Glomerular endothelial cell (primary cell): ENCODE measurements at regions not wholly inside any gene's neighbourhood (a gene's known extent, or its start where the extent isn't known, plus 50 kb on each side); places are given as distances from the start of the nearest gene placed in this dataset.
"Not testable (repeated sequence)": the region's sequence is repeated elsewhere in the genome, so short reads cannot be mapped to it uniquely, and the experiment has no call there.

Source experiments
- DNase-seq: peaks from one replicate; pipeline ENCODE4 v3.0.0-alpha.2; 2011; ENCODE audit warnings: low read depth, low spot score; ENCODE audit errors: extremely low read depth

GRCh38 chr7:46089281-46089680 lies 168.2 kb upstream of the IGFBP3 start:
- no peak for DNase-seq

GRCh38 chr7:46088486-46088885 lies 167.4 kb upstream of the IGFBP3 start:
- not testable (repeated sequence) for DNase-seq

- no peak for DNase-seq
Observed at GRCh38 chr7:46080595-46081159, 159.6 kb upstream of the IGFBP3 start.

- no peak for DNase-seq
Observed at GRCh38 chr7:46079421-46079820, 158.3 kb upstream of the IGFBP3 start.

- DNase-seq, result no peak
Observed at GRCh38 chr7:46076527-46076926, 155.5 kb upstream of the IGFBP3 start.

GRCh38 chr7:46072722-46073121 lies 151.7 kb upstream of the IGFBP3 start:
- no peak for DNase-seq

- DNase-seq, result no peak
Observed at GRCh38 chr7:46071601-46072000, 150.5 kb upstream of the IGFBP3 start.

GRCh38 chr7:46071076-46071475 lies 150.0 kb upstream of the IGFBP3 start:
- DNase-seq, result no peak

- no peak for DNase-seq
Observed at GRCh38 chr7:46068159-46068558, 147.1 kb upstream of the IGFBP3 start.

- DNase-seq, result no peak
Observed at GRCh38 chr7:46059308-46060020, 138.4 kb upstream of the IGFBP3 start.

- no peak for DNase-seq
Observed at GRCh38 chr7:46058086-46058823, 137.2 kb upstream of the IGFBP3 start.

- no peak for DNase-seq
Observed at GRCh38 chr7:46054915-46055314, 133.8 kb upstream of the IGFBP3 start.

GRCh38 chr7:46054272-46054671 lies 133.2 kb upstream of the IGFBP3 start:
- peak; percentile 92 for DNase-seq

GRCh38 chr7:46047581-46047980 lies 126.5 kb upstream of the IGFBP3 start:
- no peak for DNase-seq

- not testable (repeated sequence) for DNase-seq
Observed at GRCh38 chr7:46043338-46043737, 122.3 kb upstream of the IGFBP3 start.

GRCh38 chr7:46039813-46040212 lies 118.7 kb upstream of the IGFBP3 start:
- DNase-seq, result not testable (repeated sequence)

GRCh38 chr7:46035166-46035565 lies 114.1 kb upstream of the IGFBP3 start:
- DNase-seq, result no peak

GRCh38 chr7:46034056-46034768 lies 113.1 kb upstream of the IGFBP3 start:
- DNase-seq, result no peak

- no peak for DNase-seq
Observed at GRCh38 chr7:46033592-46033991, 112.5 kb upstream of the IGFBP3 start.

GRCh38 chr7:46032942-46033341 lies 111.9 kb upstream of the IGFBP3 start:
- DNase-seq, result no peak

- no peak for DNase-seq
Observed at GRCh38 chr7:46032353-46032752, 111.3 kb upstream of the IGFBP3 start.
